B cell (primary cell): ENCODE measurements at regions not wholly inside any gene's neighbourhood (a gene's known extent, or its start where the extent isn't known, plus 50 kb on each side); places are given as distances from the start of the nearest gene placed in this dataset.

Experiments used
- ATAC-seq: fragments of 200-7000 bp; cut with Tn5 transposase; one replicate; pipeline ENCODE4 v1.10.0; 2021; ENCODE audit warnings: low read depth, mild to moderate bottlenecking, moderate number of reproducible peaks, moderate library complexity
- CTCF ChIA-PET: fragments of 350-600 bp; sonication (Branson Sonifier 250); formaldehyde crosslinking; loops from one replicate; lab custom pipeline; 2021; ENCODE audit warnings: antibody characterized with exemption, inconsistent platforms; lab: Charles Lee
- POLR2A ChIA-PET: fragments of 350-600 bp; sonication (Branson Sonifier 250); formaldehyde crosslinking; loops from one replicate; lab custom pipeline; 2021; ENCODE audit warnings: antibody characterized with exemption; lab: Charles Lee
- DNase-seq: peaks from one replicate; pipeline ENCODE4 v3.0.0; 2013
- H2AFZ ChIP-seq: 2 replicates; pipeline ENCODE4 v1.6.1; 2012; ENCODE audit warnings: mild to moderate bottlenecking, low read depth, low read length; ENCODE audit not compliant: insufficient read depth, poor library complexity, severe bottlenecking
- H3K27ac ChIP-seq, 2 donors: 1 replicate in 1 of 2; 2 replicates in 1 of 2; pipeline ENCODE4 v1.5.1; 2012 to 2013; ENCODE audit warnings: low read length in 2 of 2, mild to moderate bottlenecking in 2 of 2, moderate library complexity in 1 of 2
- H3K27me3 ChIP-seq, 4 experiments: fragments of 200-600 bp in 1 of 4; sonication (generic) in 1 of 4; replicated peaks in 1 of 4; 1 replicate in 2 of 4; 2 replicates in 2 of 4; pipeline versions ENCODE4 v1.6.1 to v1.7.0; 2013 to 2016; ENCODE audit warnings: low read length in 3 of 4, mild to moderate bottlenecking in 2 of 4, mixed read lengths in 1 of 4, moderate library complexity in 1 of 4; ENCODE audit not compliant: insufficient read depth in 4 of 4, control insufficient read depth in 3 of 4; ENCODE audit errors: control extremely low read depth in 1 of 4
- H3K36me3 ChIP-seq, 2 experiments: replicated peaks in 1 of 2; 1 replicate in 1 of 2; 2 replicates in 1 of 2; pipeline versions ENCODE4 v1.6.1 to v1.7.1; 2013; ENCODE audit warnings: low read length in 1 of 2; ENCODE audit not compliant: insufficient read depth in 2 of 2, control insufficient read depth in 1 of 2; ENCODE audit errors: control extremely low read depth in 1 of 2, extremely low read depth in 1 of 2
- H3K4me1 ChIP-seq, 2 donors: fragments of 200-600 bp in 1 of 2; sonication (generic) in 1 of 2; 1 replicate in 1 of 2; 2 replicates in 1 of 2; pipeline versions ENCODE4 v1.5.1 to v1.6.1; 2013 to 2017; ENCODE audit warnings: low read length in 2 of 2; ENCODE audit not compliant: control insufficient read depth in 2 of 2, insufficient read depth in 2 of 2
- H3K4me2 ChIP-seq: replicated peaks from 2 replicates; pipeline ENCODE3; 2012; ENCODE audit warnings: mild to moderate bottlenecking, low read depth, low read length; ENCODE audit not compliant: poor library complexity, severe bottlenecking
- H3K4me3 ChIP-seq, 5 experiments: fragments of 200-600 bp in 1 of 5; sonication (generic) in 1 of 5; 1 replicate in 3 of 5; 2 replicates in 2 of 5; pipeline versions ENCODE4 v1.5.1 to v1.7.0; 2011 to 2016; ENCODE audit warnings: low read length in 4 of 5, mild to moderate bottlenecking in 4 of 5, low read depth in 2 of 5, control low read depth in 1 of 5, moderate library complexity in 1 of 5; ENCODE audit not compliant: insufficient read depth in 1 of 5; ENCODE audit errors: control extremely low read depth in 1 of 5, extremely low read depth in 1 of 5
- H3K79me2 ChIP-seq: fragments of 200-600 bp; sonication (generic); one replicate; pipeline ENCODE4 v1.6.0; 2016; ENCODE audit warnings: low read length; ENCODE audit not compliant: control insufficient read depth, insufficient read depth
- H3K9ac ChIP-seq: fragments of 200-600 bp; sonication (generic); 2 replicates; pipeline ENCODE4 v1.6.1; 2017; ENCODE audit warnings: mild to moderate bottlenecking, low read length, moderate library complexity
- H3K9me3 ChIP-seq, 3 donors: one replicate each; pipeline versions ENCODE4 v1.6.1 to v1.7.1; 2013; ENCODE audit warnings: low read length in 2 of 3; ENCODE audit not compliant: control insufficient read depth in 2 of 3, insufficient read depth in 1 of 3; ENCODE audit errors: control extremely low read depth in 1 of 3
- H4K20me1 ChIP-seq: 2 replicates; pipeline ENCODE4 v1.6.0; 2012; ENCODE audit warnings: mild to moderate bottlenecking, low read length; ENCODE audit not compliant: insufficient read depth, control insufficient read depth, poor library complexity, severe bottlenecking
- H3K27ac Mint-ChIP-seq: one replicate; pipeline ENCODE4 v1.8.0; 2021; ENCODE audit warnings: mixed read lengths
- H3K27me3 Mint-ChIP-seq: one replicate; pipeline ENCODE4 v1.8.0; 2021; ENCODE audit warnings: mixed read lengths
- H3K4me1 Mint-ChIP-seq: one replicate; pipeline ENCODE4 v1.8.0; 2021; ENCODE audit warnings: mixed read lengths
- H3K4me3 Mint-ChIP-seq: one replicate; pipeline ENCODE4 v1.8.0; 2021; ENCODE audit warnings: mixed read lengths
- H3K9me3 Mint-ChIP-seq: one replicate; pipeline ENCODE4 v1.8.0; 2022; ENCODE audit warnings: mixed read lengths; ENCODE audit not compliant: insufficient read depth
- CTCF ChIP-seq: fragments of 200-600 bp; IDR thresholded peaks from one replicate; pipeline ENCODE4 v1.8.0; 2022; ENCODE audit warnings: antibody characterized with exemption, mild to moderate bottlenecking
- EZH2 ChIP-seq: IDR thresholded peaks from 2 replicates; pipeline ENCODE4 v1.6.1; 2012; ENCODE audit warnings: borderline replicate concordance, low read depth, mild to moderate bottlenecking, moderate library complexity, low read length; ENCODE audit not compliant: insufficient read depth, poor library complexity, severe bottlenecking
- WGBS: methylation state at CpG from one replicate; pipeline ENCODE4 v1.1.5; 2013; ENCODE audit warnings: missing lambda C conversion rate; ENCODE audit not compliant: insufficient coverage; 5-methylcytosine and 5-hydroxymethylcytosine counted together
- intact Hi-C: fragments of 100-400 bp; cut with micrococcal nuclease; formaldehyde crosslinking; loops from one replicate; pipeline ENCODE4 v1.10.0; 2022

- no peak overlapping the region for H3K27ac ChIP-seq
- WGBS, result 75% methylated on average over 2 of the region's 3 CpGs
- no peaks in the 10 kb centered on the region for H3K9me3 ChIP-seq
- DNase-seq, result no peak
- H3K4me2 ChIP-seq, result no peak overlapping the region
- no peak overlapping the region for H3K4me3 Mint-ChIP-seq
- H3K27me3 Mint-ChIP-seq, result no peaks in the 10 kb centered on the region
- H3K4me1 ChIP-seq, result no peaks in the 10 kb centered on the region
- no peaks in the 10 kb centered on the region for H3K9me3 Mint-ChIP-seq
- intact Hi-C loops, result no loop called here
- H3K27ac Mint-ChIP-seq, result no peak overlapping the region
- H3K9ac ChIP-seq, result no peak overlapping the region
- no peak for ATAC-seq
- no peaks in the 10 kb centered on the region for H3K79me2 ChIP-seq
- no peaks in the 10 kb centered on the region for H4K20me1 ChIP-seq
- H3K36me3 ChIP-seq, result no peaks in the 10 kb centered on the region
- no peak overlapping the region for H3K4me3 ChIP-seq
- POLR2A ChIA-PET, result no interaction called here
- TF ChIP-seq EZH2 (no peak), CTCF (no peak)
- CTCF ChIA-PET, result no interaction called here
- no peaks in the 10 kb centered on the region for H3K4me1 Mint-ChIP-seq
- no peak overlapping the region for H2AFZ ChIP-seq
- H3K27me3 ChIP-seq, result no peaks in the 10 kb centered on the region
Observed at GRCh38 chrX:46072791-46073190, 472.4 kb downstream of the ZNF674 start.

GRCh38 chrX:46072372-46072771, 472.8 kb downstream of the ZNF674 start:
- no peaks in the 10 kb centered on the region for H3K27me3 Mint-ChIP-seq
- H3K4me1 Mint-ChIP-seq, result no peaks in the 10 kb centered on the region
- intact Hi-C loops, result no loop called here
- ATAC-seq (no peak), DNase-seq (no peak)
- Histone ChIP-seq H3K36me3 (no peaks in the 10 kb centered on the region), H3K27ac (no peak overlapping the region), H3K9ac (no peak overlapping the region), H3K4me1 (no peaks in the 10 kb centered on the region), H3K79me2 (no peaks in the 10 kb centered on the region), H3K27me3 (no peaks in the 10 kb centered on the region), H2AFZ (no peak overlapping the region), H3K4me3 (no peak overlapping the region), H4K20me1 (no peaks in the 10 kb centered on the region), H3K9me3 (no peaks in the 10 kb centered on the region), H3K4me2 (no peak overlapping the region)
- ChIA-PET CTCF (no interaction called here), POLR2A (no interaction called here)
- no peaks in the 10 kb centered on the region for H3K9me3 Mint-ChIP-seq
- WGBS, result no CpG with 5 or more reads among the region's 2 CpGs
- TF ChIP-seq EZH2, result no peak
- no peak for TF ChIP-seq CTCF
- H3K27ac Mint-ChIP-seq, result no peak overlapping the region
- H3K4me3 Mint-ChIP-seq, result no peak overlapping the region
